Endothelial cell of umbilical vein (primary cell): ENCODE measurements at regions not wholly inside any gene's neighbourhood (a gene's known extent, or its start where the extent isn't known, plus 50 kb on each side); places are given as distances from the start of the nearest gene placed in this dataset.

Experiments
- BruUV-seq: library from RNA; stranded (reverse); fragments of 400-500 nt; replicated peaks from 2 replicates; lab custom pipeline; 2021; lab: Mats Ljungman, UMichigan
- CTCF ChIA-PET: fragments of 300-600, 350-600 bp; sonication (Branson Sonifier 250); formaldehyde crosslinking; loops from one replicate; lab custom pipeline; 2021; ENCODE audit warnings: antibody characterized with exemption, inconsistent platforms; lab: Charles Lee
- POLR2A ChIA-PET: fragments of 300-600, 350-600 bp; sonication (Branson Sonifier 250); formaldehyde crosslinking; loops from one replicate; lab custom pipeline; 2021; ENCODE audit warnings: antibody characterized with exemption, inconsistent platforms; lab: Charles Lee
- DNase-seq: peaks from one replicate; pipeline ENCODE4 v3.0.0-alpha.2; 2011; ENCODE audit warnings: low read depth, low spot score
- FAIRE-seq: peaks from 2 replicates; lab custom pipeline; 2011; peaks lifted over from hg19 to GRCh38; lab: Jason Lieb, UNC
- H2AFZ ChIP-seq: 2 replicates; pipeline ENCODE4 v1.6.0; 2012; ENCODE audit warnings: low read depth, low read length, control low read depth, inconsistent platforms
- H3K27ac ChIP-seq: 2 replicates; pipeline ENCODE4 v1.5.1; 2011; ENCODE audit warnings: low read depth, mild to moderate bottlenecking, control low read depth, low read length, moderate library complexity; ENCODE audit not compliant: insufficient read depth
- H3K27me3 ChIP-seq, 2 experiments: 2 replicates each; pipeline versions ENCODE4 v1.6.0 to v1.6.1; 2011; ENCODE audit warnings: low read length in 2 of 2, mixed read lengths in 1 of 2; ENCODE audit not compliant: control insufficient read depth in 2 of 2, insufficient read depth in 2 of 2
- H3K36me3 ChIP-seq, 2 experiments: 2 replicates in 1 of 2; 3 replicates in 1 of 2; pipeline ENCODE4 v1.5.1; 2011; ENCODE audit warnings: low read length in 2 of 2, mild to moderate bottlenecking in 1 of 2, moderate library complexity in 1 of 2; ENCODE audit not compliant: control insufficient read depth in 2 of 2, insufficient read depth in 2 of 2; ENCODE audit errors: extremely low read depth in 1 of 2
- H3K4me1 ChIP-seq: 3 replicates; pipeline ENCODE4 v1.5.1; 2011; ENCODE audit warnings: mild to moderate bottlenecking, low read length; ENCODE audit not compliant: control insufficient read depth, insufficient read depth; ENCODE audit errors: extremely low read depth
- H3K4me2 ChIP-seq: 2 replicates; pipeline ENCODE4 v1.6.1; 2011; ENCODE audit warnings: low read length, control low read depth, mixed read lengths; ENCODE audit not compliant: insufficient read depth
- H3K4me3 ChIP-seq, 3 experiments: fragments of 200-600 bp in 1 of 3; sonication (generic), shearing (Covaris generic) in 1 of 3; replicated peaks in 1 of 3; 2 replicates each; pipeline ENCODE4 v1.5.1; 2011 to 2016; ENCODE audit warnings: control low read depth in 3 of 3, low read length in 3 of 3, mild to moderate bottlenecking in 2 of 3, inconsistent platforms in 1 of 3, low read depth in 1 of 3, moderate library complexity in 1 of 3; ENCODE audit not compliant: insufficient read depth in 1 of 3
- H3K79me2 ChIP-seq: 2 replicates; pipeline ENCODE4 v1.6.0; 2012; ENCODE audit warnings: low read length, inconsistent platforms; ENCODE audit not compliant: control insufficient read depth, insufficient read depth
- H3K9ac ChIP-seq: replicated peaks from 2 replicates; pipeline ENCODE3; 2011; ENCODE audit warnings: low read length, control low read depth; ENCODE audit not compliant: insufficient read depth; ENCODE audit errors: extremely low read depth
- H3K9me1 ChIP-seq: replicated peaks from 3 replicates; pipeline ENCODE4 v1.6.0; 2011; ENCODE audit warnings: mild to moderate bottlenecking, low read length; ENCODE audit not compliant: control insufficient read depth, insufficient read depth; ENCODE audit errors: extremely low read depth
- H3K9me3 ChIP-seq: replicated peaks from 2 replicates; pipeline ENCODE4 v1.5.1; 2012; ENCODE audit warnings: low read length, inconsistent platforms; ENCODE audit not compliant: control insufficient read depth, insufficient read depth
- H4K20me1 ChIP-seq: replicated peaks from 2 replicates; pipeline ENCODE3; 2011; ENCODE audit warnings: mild to moderate bottlenecking, low read length; ENCODE audit not compliant: control insufficient read depth, insufficient read depth; ENCODE audit errors: extremely low read depth
- CTCF ChIP-seq, 2 donors: IDR thresholded peaks; 1 replicate in 1 of 2; 2 replicates in 1 of 2; pipeline ENCODE4 v1.5.1; 2011; ENCODE audit warnings: low read length in 2 of 2, mild to moderate bottlenecking in 2 of 2, moderate library complexity in 2 of 2, control low read depth in 1 of 2, inconsistent platforms in 1 of 2, low read depth in 1 of 2; ENCODE audit not compliant: insufficient read depth in 1 of 2; ENCODE audit errors: extremely low read depth in 1 of 2
- EZH2 ChIP-seq: IDR thresholded peaks from 2 replicates; pipeline ENCODE4 v1.6.1; 2012; ENCODE audit warnings: borderline replicate concordance, low read depth, mild to moderate bottlenecking, moderate library complexity, low read length, inconsistent platforms; ENCODE audit not compliant: severe bottlenecking
- FOS ChIP-seq: IDR thresholded peaks from 2 replicates; pipeline ENCODE4 v1.6.1; 2011; ENCODE audit warnings: mild to moderate bottlenecking, low read length, moderate library complexity, borderline replicate concordance; ENCODE audit not compliant: insufficient read depth
- GATA2 ChIP-seq: IDR thresholded peaks from 2 replicates; pipeline ENCODE4 v1.7.0; 2011; ENCODE audit warnings: low read depth, mild to moderate bottlenecking, moderate library complexity, mixed read lengths, low read length; ENCODE audit not compliant: insufficient read length, insufficient read depth
- JUN ChIP-seq: IDR thresholded peaks from 2 replicates; pipeline ENCODE4 v1.6.1; 2011; ENCODE audit warnings: borderline replicate concordance, low read depth; ENCODE audit not compliant: insufficient read length, insufficient read depth
- MAX ChIP-seq: IDR thresholded peaks from 2 replicates; pipeline ENCODE4 v1.6.1; 2011; ENCODE audit not compliant: insufficient read depth, insufficient read length
- MYC ChIP-seq: IDR thresholded peaks from one replicate; pipeline ENCODE4 v1.6.1; 2011; ENCODE audit warnings: mild to moderate bottlenecking, low read depth, low read length
- POLR2A ChIP-seq: IDR thresholded peaks from 2 replicates; pipeline ENCODE4 v1.6.1; 2012; ENCODE audit warnings: low read depth, mild to moderate bottlenecking, control low read depth, low read length
- POLR2AphosphoS5 ChIP-seq: IDR thresholded peaks from 2 replicates; pipeline ENCODE4 v1.6.1; 2012; ENCODE audit warnings: low read depth, mild to moderate bottlenecking, control low read depth, low read length, moderate library complexity; ENCODE audit not compliant: insufficient read depth
- dilution Hi-C: fragments of 300-500 bp; cut with MboI; formaldehyde crosslinking; loops from one replicate; pipeline ENCODE4 v1.15.0; 2019; ENCODE audit warnings: low sequenced_read_pairs; ENCODE audit not compliant: extremely low pct_ligation_motif_present
- intact Hi-C: fragments of 100-400 bp; cut with micrococcal nuclease; formaldehyde crosslinking; loops from one replicate; pipeline ENCODE4 v1.10.0; 2022

- dilution Hi-C loops, result no loop called here
- H3K27me3 ChIP-seq, result no peaks in the 10 kb centered on the region
Observed at GRCh38 chr10:1882180-1882579, 144.9 kb upstream of the ADARB2 start.

More at GRCh38 chr10:1882180-1882579, 144.9 kb upstream of the ADARB2 start:
- H3K9ac ChIP-seq, result no peak overlapping the region
- no peak overlapping the region for H3K27ac ChIP-seq
- DNase-seq (no peak), FAIRE-seq (no peak)
- peaks cover 1% of the 10 kb centered on the region for H3K9me3 ChIP-seq
- intact Hi-C loops, result no loop called here
- no peaks in the 10 kb centered on the region for H4K20me1 ChIP-seq
- no peaks in the 10 kb centered on the region for H3K4me1 ChIP-seq
- ChIA-PET POLR2A (no interaction called here), CTCF (no interaction called here)
- no TSS peak for BruUV-seq
- no peaks in the 10 kb centered on the region for H3K79me2 ChIP-seq
- H3K4me2 ChIP-seq, result no peak overlapping the region
- TF ChIP-seq GATA2 (no peak), CTCF (IDR thresholded peaks at IDR 0.05; ENCODE audit: extremely low read depth in 1 of 2, insufficient read depth in 1 of 2, low read depth in 1 of 2, low read length in 2 of 2) (no peak), EZH2 (no peak), POLR2AphosphoS5 (no peak), POLR2A (no peak), JUN (no peak), FOS (no peak), MYC (no peak), MAX (no peak)
- no peaks in the 10 kb centered on the region for H3K9me1 ChIP-seq
- no peak overlapping the region for H2AFZ ChIP-seq
- H3K36me3 ChIP-seq, result no peaks in the 10 kb centered on the region
- H3K4me3 ChIP-seq, result no peak overlapping the region
